GM12878 (cell line): ENCODE measurements at regions not wholly inside any gene's neighbourhood (a gene's known extent, or its start where the extent isn't known, plus 50 kb on each side); places are given as distances from the start of the nearest gene placed in this dataset.

Experiments used
- ATF7 ChIP-seq: fragments of 450-650 bp; IDR thresholded peaks from 2 replicates; pipeline ENCODE4 v1.6.1; 2016; ENCODE audit warnings: low read depth, mild to moderate bottlenecking
- CHD2 ChIP-seq: IDR thresholded peaks from 2 replicates; pipeline ENCODE4 v1.6.1; 2011; ENCODE audit warnings: low read depth, low read length, improper control_type of control experiment, borderline replicate concordance
- YY1 ChIP-seq: IDR thresholded peaks from 2 replicates; pipeline ENCODE4 v1.6.1; 2011; ENCODE audit warnings: low read depth, mild to moderate bottlenecking, low read length
- ZSCAN29 ChIP-seq: fragments of 450-650 bp; IDR thresholded peaks from 2 replicates; pipeline ENCODE4 v1.6.1; 2017; ENCODE audit warnings: mild to moderate bottlenecking, moderate library complexity
- TF ChIP-seq, protein P1 (sequence below): fragments of 450-650 bp; IDR thresholded peaks from 2 replicates; pipeline ENCODE4 v1.6.1; 2017; ENCODE audit warnings: mild to moderate bottlenecking, moderate library complexity
- TF ChIP-seq, protein P2 (sequence below): fragments of 450-650 bp; conservative IDR thresholded peaks from 2 replicates; pipeline ENCODE4 v1.6.1; 2017; ENCODE audit warnings: mild to moderate bottlenecking, moderate library complexity
- TF ChIP-seq, protein P3 (sequence below): fragments of 150-350 bp; IDR thresholded peaks from 2 replicates; pipeline ENCODE4 v1.6.1; 2014; ENCODE audit warnings: mild to moderate bottlenecking, low read depth, low read length

DNA sequence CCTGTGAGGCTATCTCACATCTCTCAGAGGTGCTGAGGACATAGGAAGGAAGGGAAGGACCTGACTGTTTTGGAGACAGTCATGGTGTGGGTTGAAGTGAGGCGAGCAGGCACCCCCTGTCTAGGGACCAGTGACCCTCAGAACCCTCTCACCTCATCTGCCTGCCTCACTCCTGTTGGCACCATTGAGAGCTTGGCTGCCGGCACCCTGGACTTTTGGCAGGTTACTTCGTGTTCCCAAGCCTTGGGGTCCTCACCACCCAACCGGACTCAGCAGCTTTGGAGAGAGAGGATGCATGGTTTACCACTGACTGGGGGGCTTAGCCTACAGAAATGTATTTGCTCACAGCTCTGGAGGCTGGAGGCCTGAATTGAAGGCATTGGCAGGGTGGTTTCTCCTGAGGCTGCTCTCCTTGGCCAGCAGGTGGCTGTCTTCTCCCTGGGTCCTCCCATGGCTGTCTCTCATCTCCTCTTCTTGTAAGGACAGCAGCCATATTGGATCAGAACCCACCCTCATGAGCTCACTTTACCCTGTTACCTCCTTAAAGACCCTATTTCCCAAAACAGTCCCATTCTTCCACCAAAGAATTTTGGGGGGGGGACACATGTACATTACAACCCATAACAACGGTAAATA lies 142.0 kb downstream of the TSN start (continued):
- no peak for TF ChIP-seq CHD2
- TF ChIP-seq, protein P1, sequence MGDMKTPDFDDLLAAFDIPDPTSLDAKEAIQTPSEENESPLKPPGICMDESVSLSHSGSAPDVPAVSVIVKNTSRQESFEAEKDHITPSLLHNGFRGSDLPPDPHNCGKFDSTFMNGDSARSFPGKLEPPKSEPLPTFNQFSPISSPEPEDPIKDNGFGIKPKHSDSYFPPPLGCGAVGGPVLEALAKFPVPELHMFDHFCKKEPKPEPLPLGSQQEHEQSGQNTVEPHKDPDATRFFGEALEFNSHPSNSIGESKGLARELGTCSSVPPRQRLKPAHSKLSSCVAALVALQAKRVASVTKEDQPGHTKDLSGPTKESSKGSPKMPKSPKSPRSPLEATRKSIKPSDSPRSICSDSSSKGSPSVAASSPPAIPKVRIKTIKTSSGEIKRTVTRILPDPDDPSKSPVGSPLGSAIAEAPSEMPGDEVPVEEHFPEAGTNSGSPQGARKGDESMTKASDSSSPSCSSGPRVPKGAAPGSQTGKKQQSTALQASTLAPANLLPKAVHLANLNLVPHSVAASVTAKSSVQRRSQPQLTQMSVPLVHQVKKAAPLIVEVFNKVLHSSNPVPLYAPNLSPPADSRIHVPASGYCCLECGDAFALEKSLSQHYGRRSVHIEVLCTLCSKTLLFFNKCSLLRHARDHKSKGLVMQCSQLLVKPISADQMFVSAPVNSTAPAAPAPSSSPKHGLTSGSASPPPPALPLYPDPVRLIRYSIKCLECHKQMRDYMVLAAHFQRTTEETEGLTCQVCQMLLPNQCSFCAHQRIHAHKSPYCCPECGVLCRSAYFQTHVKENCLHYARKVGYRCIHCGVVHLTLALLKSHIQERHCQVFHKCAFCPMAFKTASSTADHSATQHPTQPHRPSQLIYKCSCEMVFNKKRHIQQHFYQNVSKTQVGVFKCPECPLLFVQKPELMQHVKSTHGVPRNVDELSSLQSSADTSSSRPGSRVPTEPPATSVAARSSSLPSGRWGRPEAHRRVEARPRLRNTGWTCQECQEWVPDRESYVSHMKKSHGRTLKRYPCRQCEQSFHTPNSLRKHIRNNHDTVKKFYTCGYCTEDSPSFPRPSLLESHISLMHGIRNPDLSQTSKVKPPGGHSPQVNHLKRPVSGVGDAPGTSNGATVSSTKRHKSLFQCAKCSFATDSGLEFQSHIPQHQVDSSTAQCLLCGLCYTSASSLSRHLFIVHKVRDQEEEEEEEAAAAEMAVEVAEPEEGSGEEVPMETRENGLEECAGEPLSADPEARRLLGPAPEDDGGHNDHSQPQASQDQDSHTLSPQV = no peak
- no peak for TF ChIP-seq ATF7
- TF ChIP-seq, protein P2, sequence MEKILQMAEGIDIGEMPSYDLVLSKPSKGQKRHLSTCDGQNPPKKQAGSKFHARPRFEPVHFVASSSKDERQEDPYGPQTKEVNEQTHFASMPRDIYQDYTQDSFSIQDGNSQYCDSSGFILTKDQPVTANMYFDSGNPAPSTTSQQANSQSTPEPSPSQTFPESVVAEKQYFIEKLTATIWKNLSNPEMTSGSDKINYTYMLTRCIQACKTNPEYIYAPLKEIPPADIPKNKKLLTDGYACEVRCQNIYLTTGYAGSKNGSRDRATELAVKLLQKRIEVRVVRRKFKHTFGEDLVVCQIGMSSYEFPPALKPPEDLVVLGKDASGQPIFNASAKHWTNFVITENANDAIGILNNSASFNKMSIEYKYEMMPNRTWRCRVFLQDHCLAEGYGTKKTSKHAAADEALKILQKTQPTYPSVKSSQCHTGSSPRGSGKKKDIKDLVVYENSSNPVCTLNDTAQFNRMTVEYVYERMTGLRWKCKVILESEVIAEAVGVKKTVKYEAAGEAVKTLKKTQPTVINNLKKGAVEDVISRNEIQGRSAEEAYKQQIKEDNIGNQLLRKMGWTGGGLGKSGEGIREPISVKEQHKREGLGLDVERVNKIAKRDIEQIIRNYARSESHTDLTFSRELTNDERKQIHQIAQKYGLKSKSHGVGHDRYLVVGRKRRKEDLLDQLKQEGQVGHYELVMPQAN = no peak
- TF ChIP-seq, protein P3, sequence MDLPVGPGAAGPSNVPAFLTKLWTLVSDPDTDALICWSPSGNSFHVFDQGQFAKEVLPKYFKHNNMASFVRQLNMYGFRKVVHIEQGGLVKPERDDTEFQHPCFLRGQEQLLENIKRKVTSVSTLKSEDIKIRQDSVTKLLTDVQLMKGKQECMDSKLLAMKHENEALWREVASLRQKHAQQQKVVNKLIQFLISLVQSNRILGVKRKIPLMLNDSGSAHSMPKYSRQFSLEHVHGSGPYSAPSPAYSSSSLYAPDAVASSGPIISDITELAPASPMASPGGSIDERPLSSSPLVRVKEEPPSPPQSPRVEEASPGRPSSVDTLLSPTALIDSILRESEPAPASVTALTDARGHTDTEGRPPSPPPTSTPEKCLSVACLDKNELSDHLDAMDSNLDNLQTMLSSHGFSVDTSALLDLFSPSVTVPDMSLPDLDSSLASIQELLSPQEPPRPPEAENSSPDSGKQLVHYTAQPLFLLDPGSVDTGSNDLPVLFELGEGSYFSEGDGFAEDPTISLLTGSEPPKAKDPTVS = no peak
- TF ChIP-seq ZSCAN29 = no peak
- peak; percentile 88 for TF ChIP-seq YY1
